ENCODE measurements at regions not wholly inside any gene's neighbourhood (a gene's known extent, or its start where the extent isn't known, plus 50 kb on each side); places are given as distances from the start of the nearest gene placed in this dataset.

DNA sequence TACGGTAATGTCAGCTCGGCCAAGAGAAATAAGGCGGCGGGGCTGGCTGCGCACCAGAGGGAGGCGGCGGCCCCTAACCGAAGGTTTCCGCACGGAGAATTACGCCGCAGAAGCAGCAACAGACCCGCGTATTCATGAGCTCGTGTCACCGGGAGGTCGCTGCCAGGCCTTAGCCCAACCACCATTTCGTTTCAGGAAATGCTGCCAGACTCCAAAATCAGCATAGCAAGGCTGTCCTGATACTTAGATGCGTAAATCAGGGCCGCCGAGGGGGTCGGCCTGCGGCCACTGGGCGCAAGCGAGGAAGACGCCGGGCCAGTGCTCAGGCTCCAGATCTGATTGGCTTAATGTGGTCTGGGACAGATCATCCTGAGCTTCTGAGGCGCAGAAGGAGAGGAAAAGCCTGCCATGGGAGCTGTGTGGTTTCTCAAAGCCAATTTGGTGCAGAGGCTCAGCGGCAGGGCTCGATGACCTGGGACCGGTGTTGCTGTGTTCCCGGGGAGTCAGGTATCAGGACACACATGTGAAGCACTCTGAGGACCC is 247.9 kb downstream of the BAMBI start:
- peak; percentile 7 for DNase-seq (ENCODE audit: low read depth, low spot score)

DNA sequence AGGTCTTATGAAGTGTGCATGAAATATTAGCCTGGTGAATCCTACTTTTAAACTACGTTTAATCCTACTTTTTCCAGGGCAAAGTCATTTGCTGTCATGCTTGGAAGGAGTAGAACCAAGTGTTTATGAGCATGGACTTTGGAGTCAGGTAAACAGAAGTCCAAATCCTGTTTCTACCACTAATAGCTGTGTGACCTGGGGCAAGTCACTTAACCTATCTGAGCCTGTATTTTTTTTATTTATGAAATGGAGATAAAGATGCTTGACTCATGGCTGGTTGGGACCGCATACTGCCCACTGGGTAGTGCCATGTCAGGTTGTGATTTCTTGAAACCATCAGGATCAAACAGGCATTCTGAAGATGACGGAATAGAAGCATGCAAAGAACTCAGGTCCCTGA is 249.6 kb downstream of the BAMBI start:
- no peak for DNase-seq (ENCODE audit: low read depth, low spot score)

DNA sequence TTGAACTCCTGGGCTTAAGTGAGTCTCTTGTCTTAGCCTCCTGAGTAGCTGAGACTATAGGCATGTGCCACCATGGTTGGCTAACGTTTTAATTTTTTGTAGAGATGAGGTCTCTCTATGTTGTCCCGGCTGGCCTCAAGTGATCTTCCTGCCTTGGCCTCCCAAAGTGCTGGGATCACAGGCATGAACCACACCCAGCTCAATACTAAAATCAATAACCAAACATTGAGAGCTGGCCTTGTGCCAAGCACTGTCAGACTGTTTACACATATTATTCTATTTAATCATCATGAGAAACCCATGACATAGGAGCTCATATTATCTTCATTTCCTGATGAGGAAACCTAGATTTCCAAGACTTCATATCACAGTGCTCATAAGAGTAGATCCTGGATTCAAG is 251.2 kb downstream of the BAMBI start:
- no peak for DNase-seq (ENCODE audit: low read depth, low spot score)

DNA sequence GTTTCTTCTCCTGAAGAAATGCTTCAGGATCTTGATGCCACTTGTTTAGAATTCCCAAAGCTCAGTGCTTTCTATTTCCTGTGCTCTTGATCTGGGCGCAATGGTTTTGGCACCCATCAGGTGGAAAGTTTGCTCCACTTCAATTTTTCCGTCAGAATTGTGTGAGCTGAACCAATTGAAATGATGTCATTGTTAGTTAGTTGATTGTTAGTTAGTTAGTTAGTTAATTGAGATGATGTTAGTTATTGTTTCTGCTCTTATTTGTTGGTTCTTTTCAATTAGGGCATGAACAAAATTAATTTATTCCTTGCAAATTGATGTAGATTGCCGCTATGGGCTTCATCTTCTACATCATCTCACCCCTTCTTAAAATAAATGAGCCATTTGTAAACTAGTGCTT is 252.6 kb downstream of the BAMBI start:
- DNase-seq (ENCODE audit: low read depth, low spot score): no peak

DNA sequence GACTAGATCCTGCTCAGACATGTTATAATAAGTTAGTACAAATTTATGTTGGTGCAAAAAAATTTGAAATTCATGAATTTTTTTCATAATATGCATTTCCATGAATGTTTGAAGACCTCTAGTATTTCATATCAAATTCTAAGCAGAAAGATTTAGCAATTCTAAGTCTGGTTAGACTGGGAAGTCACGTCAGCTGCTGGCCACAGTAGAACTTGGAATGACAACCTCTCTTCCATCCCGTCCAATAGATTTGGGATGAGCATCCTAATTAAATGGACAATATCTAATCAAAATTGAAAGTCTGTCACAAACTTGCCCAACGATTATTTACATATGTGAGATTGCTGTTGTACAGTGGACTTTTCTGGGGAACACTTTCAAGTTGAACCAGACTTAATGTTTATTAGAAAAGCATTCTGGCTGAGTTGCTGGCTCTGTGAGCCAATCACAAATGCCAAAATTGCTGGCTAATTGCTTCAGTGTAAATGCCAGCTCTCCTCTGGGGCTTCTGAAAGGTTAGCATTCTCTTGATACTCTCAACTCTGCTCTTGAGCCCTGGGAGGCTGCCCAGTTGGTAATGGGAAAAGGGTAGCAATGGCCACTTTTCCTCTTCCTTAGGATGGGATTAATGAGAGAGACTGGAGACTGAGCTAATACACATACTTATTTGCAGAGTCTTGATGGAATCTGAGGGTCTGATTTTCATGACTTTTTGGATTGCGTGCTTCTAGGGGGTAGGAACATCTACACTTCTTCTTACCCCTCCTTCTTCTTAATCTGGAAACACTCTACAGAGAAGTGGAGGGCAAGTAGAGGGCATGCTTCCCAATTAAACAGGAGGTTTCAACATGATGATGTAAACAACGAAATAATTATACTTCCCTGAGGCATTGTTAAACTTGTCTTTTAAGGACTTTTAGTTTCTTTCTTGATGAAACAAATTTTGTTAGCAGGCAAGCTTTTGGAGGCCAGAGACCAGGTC is 253.5 kb downstream of the BAMBI start:
- no peak for DNase-seq (ENCODE audit: low read depth, low spot score)

DNA sequence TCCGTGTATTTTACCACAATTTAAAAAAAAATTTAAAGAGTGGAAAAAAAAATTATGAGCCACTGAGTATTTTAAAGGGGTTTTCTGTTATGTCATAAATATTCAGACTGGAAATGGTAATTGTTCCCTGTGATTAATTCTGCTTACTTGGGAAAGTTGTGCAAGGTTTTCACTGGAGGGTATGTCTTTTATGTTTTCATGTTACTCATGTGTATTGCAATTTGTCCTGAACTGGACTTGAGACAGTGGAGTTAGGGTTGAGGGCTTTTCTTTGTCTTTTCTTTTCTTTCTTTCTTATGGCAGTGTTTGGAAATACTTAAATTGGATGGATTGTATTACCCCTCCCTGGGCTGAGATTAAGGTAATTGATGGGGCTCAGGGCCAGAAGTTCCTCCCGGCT is 257.7 kb downstream of the BAMBI start:
- DNase-seq (ENCODE audit: low read depth, low spot score): no peak

DNA sequence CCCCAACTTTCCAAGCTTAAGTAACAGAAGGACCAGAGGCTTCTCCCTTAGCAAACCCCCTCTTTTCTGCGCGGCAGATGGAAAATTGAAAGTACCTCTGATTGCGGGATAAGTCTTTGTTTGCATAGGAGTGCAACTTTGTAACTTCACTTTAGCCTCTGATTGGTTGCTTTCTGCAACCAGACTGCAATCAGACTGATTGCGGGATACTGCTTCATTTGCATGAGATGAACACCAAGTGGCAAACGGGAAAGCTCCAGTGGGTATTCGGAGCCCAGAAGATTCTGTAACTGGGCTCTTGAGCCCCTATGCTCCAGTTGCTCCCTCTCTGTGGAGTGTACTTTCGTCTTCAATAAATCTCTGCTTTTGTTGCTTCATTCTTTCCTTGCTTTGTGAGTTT is 260.6 kb downstream of the BAMBI start:
- no peak for DNase-seq (ENCODE audit: low read depth, low spot score)

DNA sequence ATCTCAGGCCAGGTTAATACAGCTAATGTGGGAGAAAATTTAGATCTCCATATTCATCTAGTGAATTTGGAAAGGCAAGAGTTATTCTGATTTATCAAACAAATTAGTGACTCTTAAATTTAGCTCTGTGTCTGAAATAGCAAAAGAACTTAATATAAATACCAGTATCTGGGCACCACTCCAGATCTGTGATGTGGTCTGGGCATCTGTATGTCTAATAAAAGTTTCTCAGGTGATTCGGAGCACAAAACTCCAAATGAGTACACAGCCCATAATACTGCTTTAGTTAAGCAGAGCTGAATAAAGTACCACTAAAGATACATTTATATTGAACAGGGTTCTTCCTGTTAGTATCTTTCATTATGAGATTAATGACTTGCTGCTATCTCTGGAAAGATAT is 261.4 kb downstream of the BAMBI start:
- no peak for DNase-seq (ENCODE audit: low read depth, low spot score)

DNA sequence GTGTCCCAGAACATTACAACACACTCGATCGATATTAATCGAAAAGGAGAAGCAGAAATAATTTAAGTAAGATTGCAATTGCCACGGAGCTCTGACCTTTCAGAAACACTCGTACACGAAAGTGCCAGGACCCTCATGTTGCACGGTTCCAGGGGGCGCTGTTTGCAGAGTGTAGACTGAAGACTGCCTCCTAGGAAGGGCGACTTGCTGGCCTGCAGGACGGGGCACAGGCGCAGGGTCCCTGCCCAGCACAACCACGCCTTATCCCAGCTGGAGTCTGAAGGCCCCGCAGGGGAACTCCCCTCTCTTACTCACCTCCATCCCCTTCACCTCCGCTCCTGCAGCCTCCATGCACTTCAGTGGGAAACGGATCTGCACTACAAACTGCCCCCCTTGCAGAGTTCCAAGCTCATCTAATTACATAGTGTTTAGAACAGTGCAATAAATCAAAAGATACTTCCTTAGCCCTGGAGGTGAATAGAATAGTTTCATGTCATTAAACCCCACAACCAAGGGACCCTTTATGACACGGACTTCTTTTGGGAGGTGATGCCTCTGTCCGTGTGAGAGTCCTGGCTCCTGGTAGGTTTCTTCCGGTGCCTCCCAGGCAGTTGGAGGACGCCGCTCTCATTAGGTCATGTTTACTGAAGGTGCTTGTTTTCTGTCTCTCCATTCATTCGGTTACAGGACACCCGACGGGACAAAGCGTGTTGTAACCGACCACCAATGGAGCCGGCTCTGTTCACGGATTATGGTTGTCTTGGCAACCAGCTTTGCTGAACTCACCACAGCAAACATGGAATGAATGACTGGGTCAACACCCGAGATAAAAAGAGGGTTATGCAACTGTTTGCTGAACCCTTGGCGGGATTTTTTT is 262.2 kb downstream of the BAMBI start:
- DNase-seq (ENCODE audit: low read depth, low spot score): peak; percentile 63

DNA sequence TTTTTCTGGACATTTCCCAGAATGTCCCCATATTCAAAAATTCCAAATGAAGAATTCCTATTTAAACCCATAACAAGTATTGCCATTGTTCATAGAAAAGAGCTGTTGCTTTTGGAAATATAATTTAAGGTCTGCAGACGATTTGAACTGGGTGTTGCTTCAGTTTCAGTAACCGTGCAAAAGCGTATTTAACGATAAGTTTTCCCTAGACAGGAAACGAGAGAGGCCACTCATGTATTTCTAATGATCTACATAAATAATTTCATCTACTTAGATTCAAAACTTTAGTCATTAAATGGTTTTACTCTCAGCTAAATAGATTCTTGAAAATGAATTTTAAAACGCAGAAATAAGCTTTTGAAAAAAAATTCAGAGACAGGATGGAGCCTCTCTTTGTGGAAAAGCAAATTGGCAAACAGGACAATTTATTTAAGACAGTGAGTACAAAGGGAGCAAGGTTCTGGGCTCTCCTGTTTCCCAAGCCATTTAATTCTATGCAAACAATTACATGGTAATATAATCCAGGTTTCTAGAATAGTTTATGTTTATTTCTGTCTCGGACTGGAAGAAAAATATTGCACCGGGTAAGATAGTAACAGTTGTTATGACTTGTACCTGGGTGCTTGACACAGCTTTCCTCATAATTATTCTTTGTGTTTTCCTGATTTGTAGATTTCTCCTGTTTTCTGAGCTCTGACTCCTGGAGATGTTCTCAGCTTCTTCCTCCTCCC is 263.0 kb downstream of the BAMBI start:
- no peak for DNase-seq (ENCODE audit: low read depth, low spot score)

DNA sequence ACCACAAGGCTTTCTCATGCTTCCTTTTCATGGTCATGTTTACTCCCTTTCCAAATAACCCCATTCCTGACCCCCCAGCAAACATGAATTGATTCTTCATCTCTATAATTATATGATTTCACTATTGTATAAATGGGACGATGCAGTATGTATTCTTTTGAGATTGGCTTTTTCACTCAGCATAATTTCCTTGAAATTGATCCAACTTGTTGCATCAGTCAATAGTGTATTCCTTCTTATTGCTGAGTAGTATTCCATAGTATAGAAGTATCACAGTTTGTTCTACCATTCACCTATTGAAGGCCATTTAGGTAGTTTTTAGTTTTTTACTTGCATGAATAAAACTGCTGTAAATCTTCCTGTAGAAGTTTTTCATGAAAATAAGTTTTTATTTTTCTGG is 264.7 kb downstream of the BAMBI start:
- no peak for DNase-seq (ENCODE audit: low read depth, low spot score)

DNA sequence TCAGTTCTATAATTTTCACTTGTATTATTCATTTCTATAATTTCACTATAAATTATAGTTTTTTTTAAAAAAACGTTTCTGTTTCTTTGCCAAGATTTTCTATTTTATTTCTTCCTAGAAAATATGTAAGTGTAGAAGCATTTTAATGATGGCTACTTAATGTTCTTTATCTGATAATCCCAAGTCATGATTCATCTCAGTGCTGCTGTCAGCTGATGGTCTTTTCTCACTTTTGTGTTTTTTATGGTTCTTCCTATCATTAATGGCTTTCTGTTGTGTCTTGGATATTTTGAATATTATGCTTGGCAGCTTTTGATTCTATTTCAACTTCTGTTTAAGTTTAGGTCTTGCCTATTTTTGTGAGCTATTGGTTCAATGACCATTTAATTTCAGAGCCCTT is 268.6 kb downstream of the BAMBI start:
- DNase-seq (ENCODE audit: low read depth, low spot score): no peak

DNA sequence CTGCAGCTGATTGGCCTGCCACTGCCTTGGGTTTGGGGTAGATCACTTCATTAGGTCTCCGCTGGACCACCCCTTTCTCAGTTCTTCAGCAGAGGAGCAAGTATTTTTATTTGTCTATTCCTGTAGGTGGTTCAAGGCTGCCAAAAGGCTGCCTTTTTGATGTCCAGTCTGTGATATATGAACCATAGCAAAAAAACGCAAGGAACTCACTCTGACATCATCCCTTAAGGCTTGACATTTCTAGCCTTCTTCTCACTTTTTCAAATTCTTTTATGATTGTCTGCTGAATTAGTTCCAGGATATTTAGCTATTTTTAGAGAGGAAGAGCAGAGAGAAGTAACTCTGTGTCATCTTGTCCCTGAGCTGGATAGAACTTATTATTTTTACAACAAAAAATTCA is 269.2 kb downstream of the BAMBI start:
- no peak for DNase-seq (ENCODE audit: low read depth, low spot score)

DNA sequence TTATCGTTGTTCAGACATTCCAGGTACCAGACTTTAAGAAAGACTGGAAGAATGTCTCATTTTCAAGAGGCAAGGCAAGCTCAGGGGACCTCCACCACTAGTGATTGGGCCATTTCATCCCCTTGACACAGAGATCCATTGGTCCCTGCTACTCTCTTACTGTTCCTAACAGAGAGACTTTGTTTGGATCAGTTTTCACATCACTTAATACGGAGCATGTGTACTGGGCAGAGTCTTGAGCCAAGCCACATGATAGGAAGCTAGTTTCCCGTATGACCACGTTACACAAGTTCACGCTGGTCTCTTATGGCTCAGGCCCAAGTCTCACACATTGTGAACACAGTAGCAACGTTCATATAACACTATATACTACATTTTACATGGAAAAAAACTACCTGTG is 269.9 kb downstream of the BAMBI start:
- no peak for DNase-seq (ENCODE audit: low read depth, low spot score)

DNA sequence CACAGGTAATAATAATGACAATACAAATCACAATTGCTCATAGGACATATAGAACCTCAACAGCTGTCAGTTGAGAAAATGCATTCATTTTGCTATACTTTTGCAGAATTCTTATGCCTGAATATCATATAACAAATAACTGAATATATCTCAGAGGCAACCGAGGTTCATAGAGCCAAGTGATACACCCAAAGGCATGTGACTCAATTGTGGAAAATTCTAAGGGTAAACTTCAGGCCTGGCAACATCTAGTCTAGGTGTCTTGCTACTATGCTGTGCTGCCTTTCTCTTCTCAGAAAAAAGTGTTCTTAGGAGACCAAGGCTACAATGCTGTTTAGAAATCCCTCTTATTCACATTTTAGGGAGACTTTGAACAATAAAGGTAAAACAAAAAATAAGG is 270.7 kb downstream of the BAMBI start:
- no peak for DNase-seq (ENCODE audit: low read depth, low spot score)

DNA sequence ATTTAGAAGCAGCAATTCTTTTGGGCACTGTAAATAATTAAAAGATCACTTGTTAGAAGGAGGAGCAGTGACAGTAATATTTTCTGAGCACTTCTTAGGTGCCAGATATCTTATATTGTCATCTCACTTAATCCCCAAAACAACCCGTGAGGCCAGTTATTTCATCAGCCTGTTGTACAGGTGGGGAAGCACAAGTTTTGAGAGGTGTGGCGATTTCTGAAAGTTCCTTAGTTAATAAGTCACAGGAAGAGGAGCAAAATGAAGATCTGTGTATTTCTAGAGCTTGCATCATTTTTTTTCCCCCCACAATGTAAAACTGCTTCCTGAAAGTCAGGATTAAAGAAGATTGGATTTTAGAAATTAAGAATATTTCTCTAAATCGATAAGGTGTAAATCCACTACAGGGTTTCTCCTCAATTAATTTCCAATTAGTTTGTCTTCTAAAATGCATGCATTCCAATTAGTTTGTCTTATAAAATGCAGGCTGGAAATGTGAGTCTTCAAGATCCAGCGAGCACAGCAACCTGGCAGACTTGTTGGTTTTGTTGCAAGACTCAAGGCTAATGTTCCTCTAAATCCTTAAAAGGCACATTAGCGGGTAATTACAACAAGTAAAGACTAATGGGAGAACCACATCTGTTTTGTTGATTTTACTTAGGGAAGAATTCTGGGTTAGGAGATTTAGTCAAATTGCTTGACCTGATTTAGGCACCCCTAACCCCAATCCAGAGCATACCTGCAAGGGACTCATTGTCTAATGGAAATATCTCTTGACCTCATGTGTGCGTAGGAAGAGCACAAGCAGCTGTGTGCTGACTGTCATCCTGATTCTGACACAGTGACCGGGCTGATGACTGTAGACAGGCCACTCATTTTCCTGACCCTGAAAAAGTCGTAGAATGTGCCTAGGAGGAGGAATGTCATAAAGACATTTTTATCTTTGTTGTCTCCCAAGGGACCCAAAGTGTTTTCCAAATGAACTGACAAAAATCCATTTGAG is 272.0 kb downstream of the BAMBI start:
- no peak for DNase-seq (ENCODE audit: low read depth, low spot score)

DNA sequence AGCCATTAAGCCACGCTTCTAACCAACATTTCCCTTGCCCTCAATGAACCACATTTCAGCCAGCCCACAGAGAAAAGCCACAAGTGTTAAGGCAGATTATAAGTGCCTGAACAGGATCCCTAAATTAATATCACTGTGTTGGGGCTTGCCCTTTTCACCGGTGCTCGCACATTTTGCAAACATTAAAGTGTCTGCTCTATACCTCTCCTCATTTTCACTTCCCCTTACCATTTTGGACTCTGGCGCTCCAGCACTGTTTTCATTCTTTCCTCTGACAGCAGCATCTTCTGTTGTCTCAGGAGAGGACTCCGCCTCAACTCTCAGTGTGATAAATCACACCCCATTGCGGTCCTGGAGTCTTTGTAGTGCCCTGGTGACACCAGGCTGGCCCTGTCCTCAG is 274.2 kb downstream of the BAMBI start:
- DNase-seq (ENCODE audit: low read depth, low spot score): no peak

DNA sequence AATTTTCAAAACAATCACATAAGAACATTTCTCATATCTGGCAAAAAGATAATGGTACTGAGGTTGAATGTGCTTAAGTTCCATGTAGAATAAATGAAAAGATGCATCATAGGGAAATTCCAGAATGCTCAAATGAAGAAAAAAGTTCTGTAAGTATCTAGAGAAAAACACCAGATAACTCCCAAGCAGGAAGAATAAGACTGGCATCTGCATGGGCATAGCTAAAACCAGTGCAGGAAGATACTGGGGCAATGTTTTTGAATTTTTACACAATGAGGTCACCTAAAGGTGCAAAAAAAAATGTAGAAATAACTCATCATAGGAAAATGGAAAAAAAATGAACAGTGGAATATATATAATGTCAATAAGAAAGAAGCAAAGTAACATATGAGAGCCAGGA is 275.2 kb downstream of the BAMBI start:
- no peak for DNase-seq (ENCODE audit: low read depth, low spot score)

DNA sequence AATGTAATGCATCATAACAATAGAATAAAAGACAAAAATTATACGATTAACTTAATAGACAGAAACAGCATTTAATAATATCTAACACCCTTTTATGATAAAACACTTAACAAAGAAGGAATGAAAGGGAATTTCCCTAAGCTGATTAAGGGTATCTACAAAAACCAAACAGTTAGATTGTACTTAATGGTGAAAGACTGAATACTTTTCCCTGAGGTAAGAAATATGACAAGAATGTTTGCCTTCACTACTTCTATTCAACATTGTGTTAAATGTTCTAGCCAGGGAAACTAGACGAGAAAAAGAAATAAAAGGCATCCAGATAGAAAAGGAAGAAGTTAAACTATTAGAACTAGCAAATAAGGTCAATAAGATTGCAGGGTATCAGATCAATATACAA is 276.9 kb downstream of the BAMBI start:
- DNase-seq (ENCODE audit: low read depth, low spot score): no peak

DNA sequence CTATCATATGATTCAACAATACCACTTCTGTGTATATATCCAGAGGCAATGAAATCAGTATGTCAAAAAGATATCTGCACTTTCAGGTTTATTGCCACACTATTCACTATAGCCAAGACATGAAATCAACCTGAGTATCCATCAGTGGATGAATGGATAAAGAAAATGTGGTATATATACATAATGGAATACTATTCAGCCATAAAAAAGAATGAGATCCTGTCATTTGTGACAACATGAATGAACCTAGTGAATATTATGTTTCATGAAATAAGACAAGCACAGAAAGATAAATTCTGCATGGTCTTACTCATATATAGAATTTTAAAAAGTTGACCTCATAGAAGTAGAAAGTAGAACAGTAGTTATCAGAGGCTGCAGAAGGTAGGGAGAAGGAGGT is 281.1 kb downstream of the BAMBI start:
- no peak for DNase-seq (ENCODE audit: low read depth, low spot score)

Measured in iPS DF 19.7 (cell line).